KMS-11 (cell line): ENCODE measurements at regions not wholly inside any gene's neighbourhood (a gene's known extent, or its start where the extent isn't known, plus 50 kb on each side); places are given as distances from the start of the nearest gene placed in this dataset.

Source experiments
- H2AFZ ChIP-seq: fragments of 200-600 bp; sonication (generic); 2 replicates; pipeline ENCODE4 v1.6.1; 2016; ENCODE audit warnings: antibody characterized with exemption, mixed run types, low read depth
- H3K27ac ChIP-seq: fragments of 200-600 bp; sonication (generic); 2 replicates; pipeline ENCODE4 v1.6.1; 2016; ENCODE audit warnings: mild to moderate bottlenecking, mixed run types
- H3K27me3 ChIP-seq: fragments of 200-600 bp; sonication (generic); 2 replicates; pipeline ENCODE4 v1.6.1; 2017; ENCODE audit warnings: mild to moderate bottlenecking, low read depth, mixed run types, moderate library complexity; ENCODE audit not compliant: insufficient read depth
- H3K36me3 ChIP-seq: fragments of 200-600 bp; sonication (generic); 2 replicates; pipeline ENCODE4 v1.6.1; 2017; ENCODE audit warnings: mild to moderate bottlenecking, mixed run types; ENCODE audit not compliant: insufficient read depth
- H3K4me1 ChIP-seq: fragments of 200-600 bp; sonication (generic); 2 replicates; pipeline ENCODE4 v1.6.1; 2016; ENCODE audit warnings: mild to moderate bottlenecking, low read depth, mixed run types; ENCODE audit not compliant: poor library complexity, severe bottlenecking
- H3K4me2 ChIP-seq: fragments of 200-600 bp; sonication (generic); 2 replicates; pipeline ENCODE4 v1.7.0; 2016; ENCODE audit warnings: mild to moderate bottlenecking, mixed run types
- H3K4me3 ChIP-seq: fragments of 200-600 bp; sonication (generic); IDR thresholded peaks from 2 replicates; pipeline ENCODE4 v1.6.1; 2017; ENCODE audit warnings: low read depth, low read length, mixed read lengths; ENCODE audit not compliant: insufficient read depth
- H3K79me2 ChIP-seq: fragments of 200-600 bp; sonication (generic); 2 replicates; pipeline ENCODE4 v1.6.1; 2016; ENCODE audit warnings: low read depth, mixed run types; ENCODE audit not compliant: insufficient read depth
- H3K9ac ChIP-seq: fragments of 200-600 bp; sonication (generic); 2 replicates; pipeline ENCODE4 v1.6.1; 2016; ENCODE audit warnings: mild to moderate bottlenecking, mixed run types
- H4K20me1 ChIP-seq: fragments of 200-600 bp; sonication (generic); 2 replicates; pipeline ENCODE4 v1.6.1; 2016; ENCODE audit warnings: mild to moderate bottlenecking, mixed run types; ENCODE audit not compliant: insufficient read depth
- TF ChIP-seq, protein P1 (sequence below): fragments of 200-600 bp; sonication (generic); conservative IDR thresholded peaks from 2 replicates; pipeline ENCODE4 v1.6.1; 2017; ENCODE audit warnings: low read depth, mild to moderate bottlenecking, antibody characterized with exemption, low read length, moderate library complexity, mixed read lengths

GRCh38 chr14:97027256-97027999, 230.2 kb downstream of the VRK1 start:
- no peaks in the 10 kb centered on the region for H3K4me1 ChIP-seq
- H3K9ac ChIP-seq, result no peak overlapping the region
- H4K20me1 ChIP-seq, result no peaks in the 10 kb centered on the region
- no peaks in the 10 kb centered on the region for H3K27me3 ChIP-seq
- H3K36me3 ChIP-seq, result no peaks in the 10 kb centered on the region
- H3K27ac ChIP-seq, result no peak overlapping the region
- no peak overlapping the region for H3K4me2 ChIP-seq
- no peak overlapping the region for H3K4me3 ChIP-seq
- H2AFZ ChIP-seq, result no peak overlapping the region
- H3K79me2 ChIP-seq, result no peaks in the 10 kb centered on the region
- TF ChIP-seq, protein P1, sequence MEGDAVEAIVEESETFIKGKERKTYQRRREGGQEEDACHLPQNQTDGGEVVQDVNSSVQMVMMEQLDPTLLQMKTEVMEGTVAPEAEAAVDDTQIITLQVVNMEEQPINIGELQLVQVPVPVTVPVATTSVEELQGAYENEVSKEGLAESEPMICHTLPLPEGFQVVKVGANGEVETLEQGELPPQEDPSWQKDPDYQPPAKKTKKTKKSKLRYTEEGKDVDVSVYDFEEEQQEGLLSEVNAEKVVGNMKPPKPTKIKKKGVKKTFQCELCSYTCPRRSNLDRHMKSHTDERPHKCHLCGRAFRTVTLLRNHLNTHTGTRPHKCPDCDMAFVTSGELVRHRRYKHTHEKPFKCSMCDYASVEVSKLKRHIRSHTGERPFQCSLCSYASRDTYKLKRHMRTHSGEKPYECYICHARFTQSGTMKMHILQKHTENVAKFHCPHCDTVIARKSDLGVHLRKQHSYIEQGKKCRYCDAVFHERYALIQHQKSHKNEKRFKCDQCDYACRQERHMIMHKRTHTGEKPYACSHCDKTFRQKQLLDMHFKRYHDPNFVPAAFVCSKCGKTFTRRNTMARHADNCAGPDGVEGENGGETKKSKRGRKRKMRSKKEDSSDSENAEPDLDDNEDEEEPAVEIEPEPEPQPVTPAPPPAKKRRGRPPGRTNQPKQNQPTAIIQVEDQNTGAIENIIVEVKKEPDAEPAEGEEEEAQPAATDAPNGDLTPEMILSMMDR, result no peak

DNA sequence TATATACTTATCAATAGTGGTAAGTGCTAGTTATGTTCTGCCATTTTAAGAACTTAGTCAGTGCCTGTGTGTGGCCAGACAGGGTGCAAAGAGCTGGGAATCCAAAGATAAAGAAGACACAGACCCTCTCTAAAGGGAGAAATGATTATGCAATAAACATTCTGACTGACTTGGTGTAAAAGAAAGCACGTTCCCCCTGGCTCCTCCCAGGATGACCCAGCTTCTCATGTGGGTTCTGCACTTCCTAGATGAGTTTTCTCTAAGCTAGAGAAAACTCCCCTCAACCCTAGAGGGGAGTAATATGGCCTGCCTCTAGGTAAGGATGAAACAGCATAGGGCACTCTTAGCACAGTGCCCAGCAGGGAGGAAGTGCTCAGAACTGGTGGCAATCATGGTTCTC, 231.2 kb downstream of the VRK1 start:
- no peak overlapping the region for H3K4me3 ChIP-seq
- no peaks in the 10 kb centered on the region for H3K79me2 ChIP-seq
- H3K9ac ChIP-seq, result no peak overlapping the region
- H3K4me1 ChIP-seq, result no peaks in the 10 kb centered on the region
- H4K20me1 ChIP-seq, result no peaks in the 10 kb centered on the region
- no peak overlapping the region for H3K4me2 ChIP-seq
- H3K27ac ChIP-seq, result no peak overlapping the region
- H3K27me3 ChIP-seq, result no peaks in the 10 kb centered on the region
- H2AFZ ChIP-seq, result no peak overlapping the region
- no peaks in the 10 kb centered on the region for H3K36me3 ChIP-seq
- TF ChIP-seq, protein P1, result no peak

DNA sequence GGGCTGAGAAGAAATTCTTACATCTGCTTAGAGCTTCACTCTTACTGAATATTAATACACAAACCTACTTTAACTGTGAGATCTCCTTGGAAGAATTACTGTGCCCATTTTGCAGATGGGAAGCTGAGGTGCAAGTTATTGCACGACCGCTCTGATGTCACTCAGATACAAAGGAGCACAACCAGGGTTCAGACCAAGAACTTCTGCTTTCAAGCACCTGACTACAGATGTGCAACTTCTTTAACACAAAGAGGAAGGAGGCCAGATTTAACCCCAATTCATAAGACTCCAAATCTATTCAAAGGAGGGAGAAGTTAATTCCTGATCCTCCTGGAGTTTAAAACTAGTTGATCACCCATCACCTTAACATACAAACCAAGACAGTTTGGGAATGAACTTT, 232.6 kb downstream of the VRK1 start:
- Histone ChIP-seq H2AFZ (no peak overlapping the region), H4K20me1 (no peaks in the 10 kb centered on the region), H3K79me2 (no peaks in the 10 kb centered on the region), H3K4me1 (no peaks in the 10 kb centered on the region), H3K4me3 (no peak overlapping the region), H3K4me2 (no peak overlapping the region), H3K9ac (no peak overlapping the region), H3K27me3 (no peaks in the 10 kb centered on the region), H3K36me3 (no peaks in the 10 kb centered on the region), H3K27ac (no peak overlapping the region)
- TF ChIP-seq, protein P1, result no peak

DNA sequence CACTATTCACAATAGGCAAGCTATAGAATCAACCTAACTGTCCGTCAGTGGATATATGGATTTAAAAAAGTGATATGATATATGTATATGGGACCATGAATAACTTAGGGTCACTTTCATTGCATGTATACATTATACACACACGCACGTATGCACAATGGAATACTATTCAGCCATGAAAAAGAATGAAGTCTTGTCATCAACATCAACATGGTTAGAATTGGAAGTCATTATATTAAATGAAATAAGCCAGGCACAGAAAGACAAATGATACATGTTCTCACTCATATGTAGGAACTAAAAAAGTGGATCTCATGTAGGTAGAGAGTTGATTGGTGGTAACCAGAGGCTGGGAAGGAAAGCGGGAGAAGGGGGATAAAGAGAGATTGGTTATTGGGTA, 234.3 kb downstream of the VRK1 start:
- Histone ChIP-seq H4K20me1 (no peaks in the 10 kb centered on the region), H3K4me3 (no peak overlapping the region), H3K27ac (no peak overlapping the region), H2AFZ (no peak overlapping the region), H3K36me3 (no peaks in the 10 kb centered on the region), H3K79me2 (no peaks in the 10 kb centered on the region), H3K4me2 (no peak overlapping the region), H3K9ac (no peak overlapping the region), H3K27me3 (no peaks in the 10 kb centered on the region), H3K4me1 (no peaks in the 10 kb centered on the region)
- TF ChIP-seq, protein P1, result no peak
